Transverse colon (tissue), 4 donors: ENCODE measurements at regions not wholly inside any gene's neighbourhood (a gene's known extent, or its start where the extent isn't known, plus 50 kb on each side); places are given as distances from the start of the nearest gene placed in this dataset.
"Not testable (repeated sequence)": the region's sequence is repeated elsewhere in the genome, so short reads cannot be mapped to it uniquely, and the experiment has no call there.

ENCODE experiments used
- DNase-seq: peaks from one replicate; pipeline ENCODE4 v3.0.0-alpha.2; 2019
- H3K27ac ChIP-seq, 4 donors: fragments of 200-600 bp; sonication (generic); 2 replicates each; pipeline ENCODE4 v1.5.1; 2016 to 2018; ENCODE audit warnings: inconsistent platforms in 4 of 4
- H3K27me3 ChIP-seq: fragments of 200-600 bp; sonication (generic); 2 replicates; pipeline ENCODE4 v1.5.1; 2017; ENCODE audit warnings: inconsistent platforms
- H3K36me3 ChIP-seq, 4 donors: fragments of 200-600 bp; sonication (generic); 2 replicates each; pipeline ENCODE4 v1.5.1; 2017 to 2019; ENCODE audit warnings: inconsistent platforms in 4 of 4
- H3K4me1 ChIP-seq, 4 donors: fragments of 200-600 bp; sonication (generic); 2 replicates each; pipeline ENCODE4 v1.5.1; 2017 to 2020; ENCODE audit warnings: inconsistent platforms in 4 of 4
- H3K4me3 ChIP-seq, 4 donors: fragments of 200-600 bp; sonication (generic); 1 replicate in 1 of 4; 2 replicates in 3 of 4; pipeline versions ENCODE4 v1.5.1 to v1.6.1; 2017 to 2019; ENCODE audit warnings: inconsistent platforms in 4 of 4
- H3K9me3 ChIP-seq, 2 donors: fragments of 200-600 bp; sonication (generic); 2 replicates each; pipeline ENCODE4 v1.5.1; 2017 to 2019; ENCODE audit warnings: inconsistent platforms in 2 of 2
- CTCF ChIP-seq, 5 experiments: fragments of 200-600 bp in 3 of 5; fragments of 450-650 bp in 2 of 5; sonication (generic) in 3 of 5; IDR thresholded peaks; 1 replicate in 2 of 5; 2 replicates in 3 of 5; pipeline ENCODE4 v1.5.1; 2016 to 2017; ENCODE audit warnings: antibody characterized with exemption in 5 of 5, inconsistent platforms in 3 of 5, mild to moderate bottlenecking in 2 of 5, moderate library complexity in 1 of 5
- EP300 ChIP-seq: sonication (generic); formaldehyde crosslinking; IDR thresholded peaks from one replicate; pipeline ENCODE4 v1.6.1; 2017; ENCODE audit warnings: antibody characterized with exemption, low read depth
- POLR2A ChIP-seq: fragments of 450-650 bp; IDR thresholded peaks from one replicate; pipeline ENCODE4 v1.6.1; 2016; ENCODE audit warnings: antibody characterized with exemption, mild to moderate bottlenecking, moderate library complexity
- POLR2AphosphoS5 ChIP-seq, 3 donors: sonication (generic); formaldehyde crosslinking; IDR thresholded peaks; one replicate each; pipeline ENCODE4 v1.6.1; 2016; ENCODE audit warnings: antibody characterized with exemption in 3 of 3
- WGBS, 2 donors: methylation state at CpG; one replicate each; pipeline ENCODE4 v1.1.5; 2018; ENCODE audit warnings: low coverage in 1 of 2; 5-methylcytosine and 5-hydroxymethylcytosine counted together
- in situ Hi-C, 4 donors: fragments of 200-750 bp; cut with MboI; loops; one replicate each; pipeline versions ENCODE4 v1.15.0 to v1.15.1; 2017; ENCODE audit warnings: low sequenced_read_pairs in 3 of 4, low pct_ligation_motif_present in 1 of 4, low pct_unique_long_range_greater_than_20kb in 1 of 4
- intact Hi-C: fragments of 100-400 bp; cut with DNase I; formaldehyde crosslinking; loops from one replicate; pipeline ENCODE4 v1.15.1; 2023; ENCODE audit warnings: low total_unique reads

- no peaks in the 10 kb centered on the region for H3K9me3 ChIP-seq
- 96 to 100% methylated on average over 1 of the region's 1 CpG for WGBS, 2 donors
- TF ChIP-seq POLR2AphosphoS5 (IDR thresholded peaks at IDR 0.05) (no peak), CTCF (IDR thresholded peaks at IDR 0.05) (no peak), EP300 (no peak), POLR2A (no peak)
- no peak overlapping the region for H3K4me3 ChIP-seq
- no peaks in the 10 kb centered on the region for H3K36me3 ChIP-seq
- H3K27me3 ChIP-seq, result no peaks in the 10 kb centered on the region
- in situ Hi-C loops, result no loop called here
- intact Hi-C loops, result no loop called here
- DNase-seq, result no peak
- H3K4me1 ChIP-seq, result no peaks in the 10 kb centered on the region
- H3K27ac ChIP-seq, result no peak overlapping the region
Measured at GRCh38 chr13:82961757-82962156, 920.5 kb downstream of the SLITRK1 start.

GRCh38 chr13:82952336-82952735 is 929.9 kb downstream of the SLITRK1 start:
- H3K27me3 ChIP-seq, H3K4me1 ChIP-seq, in situ Hi-C loops, H3K27ac ChIP-seq, H3K4me3 ChIP-seq, intact Hi-C loops, H3K9me3 ChIP-seq, H3K36me3 ChIP-seq, DNase-seq: not testable (repeated sequence)
- WGBS, 2 donors, result 76% methylated on average over 6 of the region's 6 CpGs; no CpG with 5 or more reads in 1 of the 2 donors

GRCh38 chr13:82947683-82948082 is 934.6 kb downstream of the SLITRK1 start:
- intact Hi-C loops, result no loop called here
- in situ Hi-C loops, result no loop called here
- no peaks in the 10 kb centered on the region for H3K36me3 ChIP-seq
- TF ChIP-seq POLR2AphosphoS5 (IDR thresholded peaks at IDR 0.05) (no peak), EP300 (no peak), CTCF (IDR thresholded peaks at IDR 0.05) (no peak), POLR2A (no peak)
- no peaks in the 10 kb centered on the region for H3K27me3 ChIP-seq
- H3K9me3 ChIP-seq, result peaks cover 0 to 9% of the 10 kb centered on the region in 2 donors
- no peak overlapping the region for H3K27ac ChIP-seq
- DNase-seq, result no peak
- H3K4me3 ChIP-seq, result no peak overlapping the region
- H3K4me1 ChIP-seq, result no peaks in the 10 kb centered on the region

- no peak for TF ChIP-seq EP300
- Histone ChIP-seq H3K36me3 (no peaks in the 10 kb centered on the region), H3K9me3 (peaks cover 0 to 9% of the 10 kb centered on the region in 2 donors), H3K4me3 (no peak overlapping the region), H3K27me3 (no peaks in the 10 kb centered on the region), H3K4me1 (no peaks in the 10 kb centered on the region), H3K27ac (no peak overlapping the region)
- DNase-seq, result no peak
- intact Hi-C loops, result no loop called here
- in situ Hi-C loops, result no loop called here
- WGBS, 2 donors, result 36 to 43% methylated on average over 2 of the region's 2 CpGs
Measured at GRCh38 chr13:82947191-82947621, 935.1 kb downstream of the SLITRK1 start.

GRCh38 chr13:82938644-82939043 is 943.6 kb downstream of the SLITRK1 start:
- H3K27ac ChIP-seq, result no peak overlapping the region
- TF ChIP-seq POLR2AphosphoS5 (IDR thresholded peaks at IDR 0.05) (no peak), CTCF (IDR thresholded peaks at IDR 0.05) (no peak), POLR2A (no peak), EP300 (no peak)
- H3K27me3 ChIP-seq, result no peaks in the 10 kb centered on the region
- no peak overlapping the region for H3K4me3 ChIP-seq
- intact Hi-C loops (no loop called here), in situ Hi-C loops (no loop called here)
- no peaks in the 10 kb centered on the region for H3K4me1 ChIP-seq
- no peaks in the 10 kb centered on the region for H3K9me3 ChIP-seq
- no peaks in the 10 kb centered on the region for H3K36me3 ChIP-seq
- 92 to 100% methylated on average over 4 to 6 of the region's 6 CpGs for WGBS, 2 donors
- DNase-seq, result no peak
